Osteocyte (in vitro differentiated cells): ENCODE measurements at regions not wholly inside any gene's neighbourhood (a gene's known extent, or its start where the extent isn't known, plus 50 kb on each side); places are given as distances from the start of the nearest gene placed in this dataset.
A peak's percentile ranks its signal among the peaks of the same experiment; 100 is the strongest.
"Not testable (repeated sequence)": the region's sequence is repeated elsewhere in the genome, so short reads cannot be mapped to it uniquely, and the experiment has no call there.

Experiments used
- DNase-seq: peaks from one replicate; pipeline ENCODE4 v3.0.0; 2021; ENCODE audit warnings: mixed read lengths; ENCODE audit not compliant: unreplicated experiment; ENCODE audit errors: extremely low spot score
- H3K27ac Mint-ChIP-seq: one replicate; pipeline ENCODE4 v1.8.0; 2021; ENCODE audit warnings: mild to moderate bottlenecking, mixed read lengths; ENCODE audit not compliant: unreplicated experiment
- H3K27me3 Mint-ChIP-seq: one replicate; pipeline ENCODE4 v1.8.0; 2021; ENCODE audit warnings: mixed read lengths; ENCODE audit not compliant: unreplicated experiment
- H3K36me3 Mint-ChIP-seq: one replicate; pipeline ENCODE4 v1.8.0; 2021; ENCODE audit warnings: mixed read lengths; ENCODE audit not compliant: unreplicated experiment
- H3K4me1 Mint-ChIP-seq: one replicate; pipeline ENCODE4 v1.8.0; 2021; ENCODE audit warnings: mixed read lengths; ENCODE audit not compliant: unreplicated experiment
- H3K4me3 Mint-ChIP-seq: one replicate; pipeline ENCODE4 v1.8.0; 2021; ENCODE audit warnings: mild to moderate bottlenecking, moderate library complexity, mixed read lengths; ENCODE audit not compliant: unreplicated experiment
- H3K9me3 Mint-ChIP-seq: one replicate; pipeline ENCODE4 v1.8.0; 2021; ENCODE audit warnings: mixed read lengths; ENCODE audit not compliant: unreplicated experiment
- CTCF ChIP-seq: fragments of 200-600 bp; sonication (generic); IDR thresholded peaks from 2 replicates; pipeline ENCODE4 v1.5.0; 2021; ENCODE audit warnings: antibody characterized with exemption, mild to moderate bottlenecking, moderate library complexity

- Mint-ChIP-seq H3K27ac (no peak overlapping the region), H3K4me1 (no peaks in the 10 kb centered on the region), H3K9me3 (peaks cover 5% of the 10 kb centered on the region), H3K36me3 (no peaks in the 10 kb centered on the region), H3K27me3 (peaks cover 15% of the 10 kb centered on the region), H3K4me3 (no peak overlapping the region)
- no peak for DNase-seq
- TF ChIP-seq CTCF: no peak
These were observed 74.2 kb downstream of the APOBEC1 start for GRCh38 chr12:7591531-7591930.

- not testable (repeated sequence) for H3K27me3 Mint-ChIP-seq, H3K9me3 Mint-ChIP-seq, DNase-seq, H3K4me3 Mint-ChIP-seq, H3K4me1 Mint-ChIP-seq, H3K36me3 Mint-ChIP-seq, H3K27ac Mint-ChIP-seq
These were observed 75.6 kb downstream of the APOBEC1 start for GRCh38 chr12:7590085-7590484.

DNA sequence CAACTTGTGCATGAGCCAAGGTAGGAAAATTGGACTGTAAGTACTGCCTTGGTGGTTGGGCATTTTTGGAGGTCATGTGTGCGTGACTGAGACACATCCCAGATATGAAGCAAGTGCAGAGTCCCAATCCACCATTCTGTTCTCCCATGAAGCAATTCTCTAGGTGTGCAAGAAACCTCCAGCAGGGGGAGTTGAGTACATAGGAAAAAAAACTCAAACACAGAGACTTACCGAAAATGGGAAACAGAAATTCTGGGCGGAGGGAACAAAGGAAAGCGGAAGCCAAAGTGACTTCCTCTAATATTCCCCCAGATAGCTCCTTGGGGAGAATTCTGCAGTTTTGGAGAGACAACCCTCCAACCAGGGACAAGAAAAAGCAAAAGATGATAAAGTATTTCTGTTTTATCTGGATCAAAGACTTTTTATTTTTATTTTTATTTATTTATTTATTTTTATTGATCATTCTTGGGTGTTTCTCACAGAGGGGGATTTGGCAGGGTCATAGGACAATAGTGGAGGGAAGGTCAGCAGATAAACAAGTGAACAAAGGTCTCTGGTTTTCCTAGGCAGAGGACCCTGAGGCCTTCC is 76.9 kb downstream of the APOBEC1 start:
- not testable (repeated sequence) for H3K4me3 Mint-ChIP-seq, H3K27me3 Mint-ChIP-seq, DNase-seq, H3K9me3 Mint-ChIP-seq, H3K36me3 Mint-ChIP-seq, H3K27ac Mint-ChIP-seq, H3K4me1 Mint-ChIP-seq
- peak; percentile 56 for TF ChIP-seq CTCF

GRCh38 chr12:7584137-7584536 is 80.6 kb upstream of the CD163 start:
- H3K27me3 Mint-ChIP-seq, H3K4me1 Mint-ChIP-seq, H3K4me3 Mint-ChIP-seq, DNase-seq, H3K9me3 Mint-ChIP-seq, H3K27ac Mint-ChIP-seq, H3K36me3 Mint-ChIP-seq: not testable (repeated sequence)

DNA sequence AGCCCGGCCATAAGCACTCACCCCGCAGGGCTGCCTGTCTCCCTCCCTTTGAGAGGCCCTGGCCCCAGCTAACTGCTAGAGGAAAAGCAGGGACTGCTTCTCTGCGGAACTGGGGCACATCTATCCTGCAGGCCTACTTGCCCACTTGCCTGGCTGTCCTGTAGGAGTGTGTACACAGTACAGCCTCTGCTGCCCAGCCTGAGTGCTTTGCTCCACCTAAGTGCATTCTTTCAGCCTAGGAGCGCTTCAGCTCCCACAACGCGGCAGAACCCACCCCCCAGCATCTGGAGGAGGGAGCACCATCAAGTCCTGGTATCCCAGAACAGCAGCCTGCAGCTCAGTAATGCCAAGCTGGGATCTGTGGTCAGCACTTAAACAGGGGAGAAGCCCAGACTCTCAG is 79.9 kb upstream of the CD163 start:
- Mint-ChIP-seq H3K27ac (no peak overlapping the region), H3K9me3 (peaks cover 5% of the 10 kb centered on the region), H3K4me3 (no peak overlapping the region), H3K27me3 (peaks cover 2% of the 10 kb centered on the region), H3K4me1 (no peaks in the 10 kb centered on the region), H3K36me3 (no peaks in the 10 kb centered on the region)
- TF ChIP-seq CTCF: no peak
- DNase-seq: no peak

GRCh38 chr12:7582796-7583195 is 79.2 kb upstream of the CD163 start:
- no peak for TF ChIP-seq CTCF
- DNase-seq: no peak
- H3K9me3 Mint-ChIP-seq: peaks cover 5% of the 10 kb centered on the region
- H3K27ac Mint-ChIP-seq: no peak overlapping the region
- no peaks in the 10 kb centered on the region for H3K4me1 Mint-ChIP-seq
- H3K27me3 Mint-ChIP-seq: peaks cover 2% of the 10 kb centered on the region
- no peak overlapping the region for H3K4me3 Mint-ChIP-seq
- H3K36me3 Mint-ChIP-seq: no peaks in the 10 kb centered on the region
